ENCODE measurements at regions not wholly inside any gene's neighbourhood (a gene's known extent, or its start where the extent isn't known, plus 50 kb on each side); places are given as distances from the start of the nearest gene placed in this dataset.

DNA sequence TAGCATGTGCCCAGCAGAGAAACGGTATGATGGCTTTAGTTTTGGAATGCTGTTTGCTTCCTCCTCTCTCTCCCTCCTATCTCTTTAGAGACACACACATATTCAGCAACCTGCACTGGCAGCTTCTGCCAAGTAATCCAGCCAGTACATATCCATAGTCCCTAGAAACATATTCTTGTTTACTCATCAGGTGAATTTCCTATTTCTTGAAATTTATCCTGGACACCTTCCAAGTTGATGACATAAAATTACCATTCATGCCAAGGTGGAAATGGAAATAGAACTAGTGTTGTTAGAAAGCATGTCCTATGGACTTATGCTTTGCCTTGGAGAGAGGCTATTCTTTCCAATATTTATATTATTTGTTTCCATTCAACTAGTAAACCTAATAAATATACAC lies 50.9 kb upstream of the RGPD4 start:
- H3K9me2 ChIP-seq (ENCODE audit: insufficient read depth): no peaks in the 10 kb centered on the region
- no peaks in the 10 kb centered on the region for H3K36me3 ChIP-seq (ENCODE audit: low read depth)
- H2AFZ ChIP-seq: no peak overlapping the region
- no peak overlapping the region for H3K27ac ChIP-seq
- no peak overlapping the region for H3K4me3 ChIP-seq
- no TSS peak for BruUV-seq (replicated peaks)
- no peaks in the 10 kb centered on the region for H3K79me2 ChIP-seq (ENCODE audit: low read depth)
- no peaks in the 10 kb centered on the region for H3K4me1 ChIP-seq (replicated peaks; ENCODE audit: insufficient read depth)
- H3K9me3 ChIP-seq (ENCODE audit: insufficient read depth, low read depth): no peaks in the 10 kb centered on the region
- H3F3A ChIP-seq (ENCODE audit: insufficient read depth, low read depth): no peaks in the 10 kb centered on the region
- no peaks in the 10 kb centered on the region for H4K20me1 ChIP-seq (ENCODE audit: insufficient read depth)
- intact Hi-C loops (cut with micrococcal nuclease; ENCODE audit: unreplicated experiment): no loop called here
- peaks cover 11% of the 10 kb centered on the region for H3K27me3 ChIP-seq (ENCODE audit: insufficient read depth, low read depth)
- ChIA-PET POLR2A (ENCODE audit: unreplicated experiment) (no interaction called here), CTCF (no interaction called here)
- TF ChIP-seq, protein P1, sequence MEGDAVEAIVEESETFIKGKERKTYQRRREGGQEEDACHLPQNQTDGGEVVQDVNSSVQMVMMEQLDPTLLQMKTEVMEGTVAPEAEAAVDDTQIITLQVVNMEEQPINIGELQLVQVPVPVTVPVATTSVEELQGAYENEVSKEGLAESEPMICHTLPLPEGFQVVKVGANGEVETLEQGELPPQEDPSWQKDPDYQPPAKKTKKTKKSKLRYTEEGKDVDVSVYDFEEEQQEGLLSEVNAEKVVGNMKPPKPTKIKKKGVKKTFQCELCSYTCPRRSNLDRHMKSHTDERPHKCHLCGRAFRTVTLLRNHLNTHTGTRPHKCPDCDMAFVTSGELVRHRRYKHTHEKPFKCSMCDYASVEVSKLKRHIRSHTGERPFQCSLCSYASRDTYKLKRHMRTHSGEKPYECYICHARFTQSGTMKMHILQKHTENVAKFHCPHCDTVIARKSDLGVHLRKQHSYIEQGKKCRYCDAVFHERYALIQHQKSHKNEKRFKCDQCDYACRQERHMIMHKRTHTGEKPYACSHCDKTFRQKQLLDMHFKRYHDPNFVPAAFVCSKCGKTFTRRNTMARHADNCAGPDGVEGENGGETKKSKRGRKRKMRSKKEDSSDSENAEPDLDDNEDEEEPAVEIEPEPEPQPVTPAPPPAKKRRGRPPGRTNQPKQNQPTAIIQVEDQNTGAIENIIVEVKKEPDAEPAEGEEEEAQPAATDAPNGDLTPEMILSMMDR (conservative IDR thresholded peaks at IDR 0.05): no peak
- no peak for TF ChIP-seq EZH2 (IDR thresholded peaks at IDR 0.05; ENCODE audit: low read depth)
- no peak for DNase-seq
- no peak overlapping the region for H3K4me2 ChIP-seq

DNA sequence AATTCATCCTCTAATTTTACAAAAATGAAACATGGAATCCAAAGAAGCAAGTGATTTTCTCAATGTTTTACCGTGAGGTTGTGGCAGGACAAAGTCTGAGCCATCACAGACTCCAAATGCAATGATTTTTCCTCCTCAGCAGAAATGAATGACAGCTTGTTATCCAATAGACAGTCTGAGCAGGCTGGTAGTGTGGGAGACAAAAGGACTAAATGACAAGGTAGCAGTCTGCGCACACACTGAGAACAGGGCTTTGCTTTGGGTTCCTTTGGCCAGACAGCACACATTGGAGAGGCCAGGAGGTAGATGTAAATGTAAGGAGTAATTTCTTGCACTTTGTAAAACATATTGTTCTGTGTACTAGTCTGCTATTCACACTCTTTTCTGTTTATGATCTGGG lies 50.3 kb upstream of the RGPD4 start:
- Histone ChIP-seq H3K36me3 (ENCODE audit: low read depth) (no peaks in the 10 kb centered on the region), H3K4me1 (replicated peaks; ENCODE audit: insufficient read depth) (no peaks in the 10 kb centered on the region), H2AFZ (no peak overlapping the region), H3K4me3 (no peak overlapping the region), H4K20me1 (ENCODE audit: insufficient read depth) (no peaks in the 10 kb centered on the region), H3F3A (ENCODE audit: insufficient read depth, low read depth) (no peaks in the 10 kb centered on the region), H3K9me2 (ENCODE audit: insufficient read depth) (no peaks in the 10 kb centered on the region), H3K79me2 (ENCODE audit: low read depth) (no peaks in the 10 kb centered on the region), H3K27ac (no peak overlapping the region), H3K9me3 (ENCODE audit: insufficient read depth, low read depth) (no peaks in the 10 kb centered on the region), H3K4me2 (no peak overlapping the region), H3K27me3 (ENCODE audit: insufficient read depth, low read depth) (peaks cover 8% of the 10 kb centered on the region)
- no peak for TF ChIP-seq EZH2 (IDR thresholded peaks at IDR 0.05; ENCODE audit: low read depth)
- TF ChIP-seq, protein P1 (conservative IDR thresholded peaks at IDR 0.05): no peak
- POLR2A ChIA-PET (ENCODE audit: unreplicated experiment): interaction anchor here (0.6 kb wide), 1 partner anchor 18 kb away, joined by 5 read pairs; no protein-coding TSS in a partner anchor
- no peak for DNase-seq
- intact Hi-C loops (cut with micrococcal nuclease; ENCODE audit: unreplicated experiment): no loop called here
- CTCF ChIA-PET: no interaction called here
- no TSS peak for BruUV-seq (replicated peaks)
